Transverse colon (tissue), 3 donors: ENCODE measurements at regions not wholly inside any gene's neighbourhood (a gene's known extent, or its start where the extent isn't known, plus 50 kb on each side); places are given as distances from the start of the nearest gene placed in this dataset.

Experiments used
- CTCF ChIP-seq, 5 experiments: fragments of 200-600 bp in 3 of 5; fragments of 450-650 bp in 2 of 5; sonication (generic) in 3 of 5; IDR thresholded peaks; 1 replicate in 2 of 5; 2 replicates in 3 of 5; pipeline ENCODE4 v1.5.1; 2016 to 2017; ENCODE audit warnings: antibody characterized with exemption in 5 of 5, inconsistent platforms in 3 of 5, mild to moderate bottlenecking in 2 of 5, moderate library complexity in 1 of 5
- POLR2A ChIP-seq: fragments of 450-650 bp; IDR thresholded peaks from one replicate; pipeline ENCODE4 v1.6.1; 2016; ENCODE audit warnings: antibody characterized with exemption, mild to moderate bottlenecking, moderate library complexity

GRCh38 chr17:5703736-5704135 lies 119.4 kb upstream of the NLRP1 start:
- TF ChIP-seq CTCF (IDR thresholded peaks at IDR 0.05) (no peak), POLR2A (no peak)
